PC-3 (cell line): ENCODE measurements at regions not wholly inside any gene's neighbourhood (a gene's known extent, or its start where the extent isn't known, plus 50 kb on each side); places are given as distances from the start of the nearest gene placed in this dataset.

Experiments used
- EZH2 ChIP-seq: fragments of 300-600 bp; sonication (generic); IDR thresholded peaks from one replicate; pipeline ENCODE4 v1.6.1; 2017; ENCODE audit warnings: antibody characterized with exemption, mild to moderate bottlenecking, low read length; ENCODE audit not compliant: unreplicated experiment
- EZH2phosphoT487 ChIP-seq: fragments of 300-600 bp; sonication (generic); IDR thresholded peaks from 2 replicates; pipeline ENCODE4 v1.6.1; 2018; ENCODE audit warnings: mild to moderate bottlenecking, antibody characterized with exemption, low read length, borderline replicate concordance
- TF ChIP-seq, protein P1 (sequence below): fragments of 300-600 bp; sonication (generic); conservative IDR thresholded peaks from 2 replicates; pipeline ENCODE4 v1.5.1; 2017; ENCODE audit warnings: antibody characterized with exemption, low read depth, mild to moderate bottlenecking, low read length

DNA sequence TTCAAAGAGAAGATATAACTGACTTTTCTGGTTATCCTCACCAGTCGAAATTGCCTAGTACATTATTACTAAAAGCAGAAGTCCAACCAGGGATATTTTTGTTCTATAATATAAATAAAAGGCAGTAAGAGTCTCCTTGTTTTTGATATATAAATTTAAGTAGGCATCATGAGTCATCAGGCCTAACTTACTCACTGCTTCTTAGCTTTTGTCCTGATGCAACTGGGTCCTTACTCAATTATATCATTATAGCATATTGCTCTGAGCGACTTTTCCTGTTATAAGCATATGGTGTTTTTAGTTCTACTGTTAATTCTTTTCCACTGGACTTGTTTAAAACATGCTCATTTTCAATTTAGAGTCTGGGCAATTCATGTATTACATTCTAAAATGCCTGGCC is 910.1 kb downstream of the MCTP2 start:
- TF ChIP-seq, protein P1, sequence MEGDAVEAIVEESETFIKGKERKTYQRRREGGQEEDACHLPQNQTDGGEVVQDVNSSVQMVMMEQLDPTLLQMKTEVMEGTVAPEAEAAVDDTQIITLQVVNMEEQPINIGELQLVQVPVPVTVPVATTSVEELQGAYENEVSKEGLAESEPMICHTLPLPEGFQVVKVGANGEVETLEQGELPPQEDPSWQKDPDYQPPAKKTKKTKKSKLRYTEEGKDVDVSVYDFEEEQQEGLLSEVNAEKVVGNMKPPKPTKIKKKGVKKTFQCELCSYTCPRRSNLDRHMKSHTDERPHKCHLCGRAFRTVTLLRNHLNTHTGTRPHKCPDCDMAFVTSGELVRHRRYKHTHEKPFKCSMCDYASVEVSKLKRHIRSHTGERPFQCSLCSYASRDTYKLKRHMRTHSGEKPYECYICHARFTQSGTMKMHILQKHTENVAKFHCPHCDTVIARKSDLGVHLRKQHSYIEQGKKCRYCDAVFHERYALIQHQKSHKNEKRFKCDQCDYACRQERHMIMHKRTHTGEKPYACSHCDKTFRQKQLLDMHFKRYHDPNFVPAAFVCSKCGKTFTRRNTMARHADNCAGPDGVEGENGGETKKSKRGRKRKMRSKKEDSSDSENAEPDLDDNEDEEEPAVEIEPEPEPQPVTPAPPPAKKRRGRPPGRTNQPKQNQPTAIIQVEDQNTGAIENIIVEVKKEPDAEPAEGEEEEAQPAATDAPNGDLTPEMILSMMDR = no peak
- TF ChIP-seq EZH2 (no peak), EZH2phosphoT487 (no peak)
